ENCODE measurements at regions not wholly inside any gene's neighbourhood (a gene's known extent, or its start where the extent isn't known, plus 50 kb on each side); places are given as distances from the start of the nearest gene placed in this dataset.

GRCh38 chr2:55108456-55109160 is 58.4 kb upstream of the RTN4 start:
- Mint-ChIP-seq H3K4me1 (no peaks in the 10 kb centered on the region), H3K27ac (no peak overlapping the region), H3K27me3 (no peaks in the 10 kb centered on the region), H3K36me3 (no peaks in the 10 kb centered on the region), H3K4me3 (no peak overlapping the region), H3K9me3 (no peaks in the 10 kb centered on the region)

- H3K36me3 Mint-ChIP-seq, result no peaks in the 10 kb centered on the region
- no peaks in the 10 kb centered on the region for H3K4me1 Mint-ChIP-seq
- no peak overlapping the region for H3K27ac Mint-ChIP-seq
- no peak overlapping the region for H3K4me3 Mint-ChIP-seq
- H3K9me3 Mint-ChIP-seq, result no peaks in the 10 kb centered on the region
- no peaks in the 10 kb centered on the region for H3K27me3 Mint-ChIP-seq
Measured at GRCh38 chr2:55107436-55107835, 57.2 kb upstream of the RTN4 start.

- Mint-ChIP-seq H3K4me1 (no peaks in the 10 kb centered on the region), H3K9me3 (no peaks in the 10 kb centered on the region), H3K27ac (no peak overlapping the region), H3K27me3 (no peaks in the 10 kb centered on the region), H3K36me3 (no peaks in the 10 kb centered on the region), H3K4me3 (no peak overlapping the region)
Measured at GRCh38 chr2:55106148-55106547, 55.9 kb upstream of the RTN4 start.

- no peaks in the 10 kb centered on the region for H3K9me3 Mint-ChIP-seq
- H3K27ac Mint-ChIP-seq, result no peak overlapping the region
- H3K27me3 Mint-ChIP-seq, result no peaks in the 10 kb centered on the region
- peaks cover under 1% of the 10 kb centered on the region for H3K4me1 Mint-ChIP-seq
- H3K4me3 Mint-ChIP-seq, result no peak overlapping the region
- no peaks in the 10 kb centered on the region for H3K36me3 Mint-ChIP-seq
Measured at GRCh38 chr2:55105456-55105855, 55.2 kb upstream of the RTN4 start.

GRCh38 chr2:55103046-55103445 is 52.8 kb upstream of the RTN4 start:
- Mint-ChIP-seq H3K27me3 (no peaks in the 10 kb centered on the region), H3K4me1 (peaks cover 13% of the 10 kb centered on the region), H3K36me3 (no peaks in the 10 kb centered on the region), H3K27ac (no peak overlapping the region), H3K9me3 (no peaks in the 10 kb centered on the region), H3K4me3 (no peak overlapping the region)

GRCh38 chr2:55102056-55102812 is 52.0 kb upstream of the RTN4 start:
- Mint-ChIP-seq H3K4me3 (no peak overlapping the region), H3K27ac (no peak overlapping the region), H3K36me3 (no peaks in the 10 kb centered on the region), H3K9me3 (no peaks in the 10 kb centered on the region), H3K4me1 (peaks cover 13% of the 10 kb centered on the region), H3K27me3 (no peaks in the 10 kb centered on the region)

GRCh38 chr2:55101466-55101865 is 51.2 kb upstream of the RTN4 start:
- no peaks in the 10 kb centered on the region for H3K27me3 Mint-ChIP-seq
- no peaks in the 10 kb centered on the region for H3K36me3 Mint-ChIP-seq
- no peaks in the 10 kb centered on the region for H3K9me3 Mint-ChIP-seq
- no peak overlapping the region for H3K27ac Mint-ChIP-seq
- H3K4me3 Mint-ChIP-seq, result no peak overlapping the region
- H3K4me1 Mint-ChIP-seq, result peaks cover 13% of the 10 kb centered on the region

GRCh38 chr2:55099878-55100820 is 49.9 kb upstream of the RTN4 start:
- no peaks in the 10 kb centered on the region for H3K27me3 Mint-ChIP-seq
- no peaks in the 10 kb centered on the region for H3K36me3 Mint-ChIP-seq
- H3K27ac Mint-ChIP-seq, result peak overlapping the region; percentile 76
- no peak overlapping the region for H3K4me3 Mint-ChIP-seq
- H3K4me1 Mint-ChIP-seq, result peaks cover 13% of the 10 kb centered on the region
- no peaks in the 10 kb centered on the region for H3K9me3 Mint-ChIP-seq

All from activated naive CD4-positive, alpha-beta T cell treated with anti-CD3 and anti-CD28 coated beads, Interleukin-2, amount 50 U/mL, for 24 hours (primary cell).